ENCODE measurements at regions not wholly inside any gene's neighbourhood (a gene's known extent, or its start where the extent isn't known, plus 50 kb on each side); places are given as distances from the start of the nearest gene placed in this dataset.

GRCh38 chr1:230501849-230502248 is 75.7 kb upstream of the PGBD5 start:
- H3K27ac Mint-ChIP-seq: no peak overlapping the region
- no peaks in the 10 kb centered on the region for H3K36me3 Mint-ChIP-seq
- no peak overlapping the region for H3K4me3 Mint-ChIP-seq
- H3K9me3 Mint-ChIP-seq: peaks cover 4% of the 10 kb centered on the region
- peaks cover 32% of the 10 kb centered on the region for H3K4me1 Mint-ChIP-seq
- DNase-seq (ENCODE audit: low spot score in 2 of 2, unreplicated experiment in 2 of 2): no peak
- peaks cover 16% of the 10 kb centered on the region for H3K27me3 Mint-ChIP-seq (ENCODE audit: low read depth)
- TF ChIP-seq CTCF (IDR thresholded peaks at IDR 0.05; ENCODE audit: unreplicated experiment): no peak

DNA sequence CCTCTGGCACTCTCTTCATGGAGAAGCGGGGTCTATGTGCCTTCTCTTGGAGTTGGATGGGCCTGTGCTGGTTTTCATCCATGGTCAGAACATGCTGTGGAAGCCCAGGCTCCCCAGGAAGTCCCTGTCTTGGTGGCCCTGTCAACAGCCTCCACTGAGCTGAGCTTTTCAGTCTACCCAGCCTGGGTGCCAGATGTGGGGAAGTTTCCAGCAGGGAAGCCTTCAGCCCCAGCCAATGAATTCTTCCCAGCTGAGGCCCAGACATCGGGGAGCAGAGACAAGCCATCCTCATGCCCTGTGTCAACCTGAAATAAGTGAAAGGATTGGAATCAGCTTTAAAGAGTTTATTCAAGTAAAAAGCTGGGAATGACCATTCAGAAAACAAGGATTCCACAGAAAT is 75.1 kb upstream of the PGBD5 start:
- Mint-ChIP-seq H3K4me3 (no peak overlapping the region), H3K4me1 (peaks cover 38% of the 10 kb centered on the region), H3K27me3 (ENCODE audit: low read depth) (peaks cover 21% of the 10 kb centered on the region), H3K27ac (no peak overlapping the region), H3K36me3 (no peaks in the 10 kb centered on the region), H3K9me3 (peaks cover 4% of the 10 kb centered on the region)
- DNase-seq (ENCODE audit: low spot score in 2 of 2, unreplicated experiment in 2 of 2): no peak
- no peak for TF ChIP-seq CTCF (IDR thresholded peaks at IDR 0.05; ENCODE audit: unreplicated experiment)

GRCh38 chr1:230500063-230500462 is 73.9 kb upstream of the PGBD5 start:
- Mint-ChIP-seq H3K27me3 (ENCODE audit: low read depth) (peaks cover 29% of the 10 kb centered on the region), H3K27ac (no peak overlapping the region), H3K9me3 (peaks cover 4% of the 10 kb centered on the region), H3K36me3 (no peaks in the 10 kb centered on the region), H3K4me3 (no peak overlapping the region), H3K4me1 (peaks cover 36% of the 10 kb centered on the region)
- DNase-seq (ENCODE audit: low spot score in 2 of 2, unreplicated experiment in 2 of 2): no peak
- no peak for TF ChIP-seq CTCF (IDR thresholded peaks at IDR 0.05; ENCODE audit: unreplicated experiment)

- Mint-ChIP-seq H3K9me3 (peaks cover 4% of the 10 kb centered on the region), H3K4me3 (no peak overlapping the region), H3K27ac (no peak overlapping the region), H3K27me3 (ENCODE audit: low read depth) (peaks cover 34% of the 10 kb centered on the region), H3K36me3 (no peaks in the 10 kb centered on the region), H3K4me1 (peaks cover 35% of the 10 kb centered on the region)
- no peak for TF ChIP-seq CTCF (IDR thresholded peaks at IDR 0.05; ENCODE audit: unreplicated experiment)
- no peak for DNase-seq (ENCODE audit: low spot score in 2 of 2, unreplicated experiment in 2 of 2)
Measured at GRCh38 chr1:230499496-230499895, 73.4 kb upstream of the PGBD5 start.

- Mint-ChIP-seq H3K27me3 (ENCODE audit: low read depth) (peaks cover 42% of the 10 kb centered on the region), H3K36me3 (no peaks in the 10 kb centered on the region), H3K27ac (no peak overlapping the region)
Measured at GRCh38 chr1:230498704-230499103, 72.6 kb upstream of the PGBD5 start.

More at GRCh38 chr1:230498704-230499103, 72.6 kb upstream of the PGBD5 start:
- DNase-seq (ENCODE audit: low spot score in 2 of 2, unreplicated experiment in 2 of 2): no peak
- no peak for TF ChIP-seq CTCF (IDR thresholded peaks at IDR 0.05; ENCODE audit: unreplicated experiment)
- Mint-ChIP-seq H3K9me3 (peaks cover 4% of the 10 kb centered on the region), H3K4me3 (no peak overlapping the region), H3K4me1 (peaks cover 27% of the 10 kb centered on the region)

Measured in mesothelial cell of epicardium (in vitro differentiated cells).